Neural cell (in vitro differentiated cells): ENCODE measurements at regions not wholly inside any gene's neighbourhood (a gene's known extent, or its start where the extent isn't known, plus 50 kb on each side); places are given as distances from the start of the nearest gene placed in this dataset.

Experiments used
- H2AFZ ChIP-seq: fragments of 200-600, 300-800 bp; sonication (generic), shearing (Covaris generic); 2 replicates; pipeline ENCODE4 v1.6.0; 2014; ENCODE audit warnings: low read depth, mild to moderate bottlenecking, antibody characterized with exemption, low read length, moderate library complexity
- H3F3A ChIP-seq: fragments of 200-600 bp; shearing (Covaris generic); 2 replicates; pipeline ENCODE4 v1.6.1; 2016; ENCODE audit warnings: mild to moderate bottlenecking, moderate library complexity, mixed read lengths, antibody characterized with exemption, low read length; ENCODE audit not compliant: insufficient read depth, poor library complexity, severe bottlenecking
- H3K27ac ChIP-seq: fragments of 200-600, 300-800 bp; sonication (generic), shearing (Covaris generic); 2 replicates; pipeline ENCODE4 v1.5.1; 2014; ENCODE audit warnings: mild to moderate bottlenecking, low read length, moderate library complexity
- H3K27me3 ChIP-seq: fragments of 300-800, 200-600 bp; sonication (generic), shearing (Covaris generic); 2 replicates; pipeline ENCODE4 v1.6.0; 2014; ENCODE audit warnings: mild to moderate bottlenecking, low read depth, low read length, moderate library complexity; ENCODE audit not compliant: insufficient read depth
- H3K36me3 ChIP-seq: fragments of 300-800, 200-600 bp; sonication (generic), shearing (Covaris generic); 2 replicates; pipeline ENCODE4 v1.5.1; 2014; ENCODE audit warnings: mild to moderate bottlenecking, antibody characterized with exemption, low read length, moderate library complexity; ENCODE audit not compliant: insufficient read depth
- H3K4me2 ChIP-seq: fragments of 300-800, 200-600 bp; sonication (generic), shearing (Covaris generic); 2 replicates; pipeline ENCODE4 v1.6.0; 2014; ENCODE audit warnings: mild to moderate bottlenecking, low read length
- H3K4me3 ChIP-seq: fragments of 300-800, 200-600 bp; sonication (generic), shearing (Covaris generic); 2 replicates; pipeline ENCODE4 v1.5.1; 2014; ENCODE audit warnings: mild to moderate bottlenecking, low read length, moderate library complexity
- H3K79me2 ChIP-seq: fragments of 200-600 bp; shearing (Covaris generic); replicated peaks from 2 replicates; pipeline ENCODE4 v1.6.0; 2014; ENCODE audit warnings: mild to moderate bottlenecking, low read length, moderate library complexity; ENCODE audit not compliant: insufficient read depth
- H3K9ac ChIP-seq: fragments of 300-800, 200-600 bp; sonication (generic), shearing (Covaris generic); 2 replicates; pipeline ENCODE4 v1.6.1; 2016; ENCODE audit warnings: mild to moderate bottlenecking, low read length, mixed read lengths
- H3K9me2 ChIP-seq: fragments of 200-600 bp; shearing (Covaris generic); 2 replicates; pipeline ENCODE4 v1.6.1; 2016; ENCODE audit warnings: mild to moderate bottlenecking, low read length, mixed read lengths; ENCODE audit not compliant: insufficient read depth
- H3K9me3 ChIP-seq: fragments of 200-600, 300-800 bp; sonication (generic), shearing (Covaris generic); 2 replicates; pipeline ENCODE4 v1.6.1; 2016; ENCODE audit warnings: mild to moderate bottlenecking, mixed run types, low read length, moderate library complexity, mixed read lengths
- H4K20me1 ChIP-seq: fragments of 200-600 bp; shearing (Covaris generic); 2 replicates; pipeline ENCODE4 v1.6.1; 2016; ENCODE audit warnings: mild to moderate bottlenecking, mixed run types; ENCODE audit not compliant: insufficient read depth
- CTCF ChIP-seq: fragments of 450-650 bp; IDR thresholded peaks from 2 replicates; pipeline ENCODE4 v1.5.1; 2014; ENCODE audit warnings: antibody characterized with exemption, mild to moderate bottlenecking, moderate library complexity; ENCODE audit not compliant: poor library complexity, severe bottlenecking
- EP300 ChIP-seq: fragments of 450-650 bp; conservative IDR thresholded peaks from 2 replicates; pipeline ENCODE4 v1.6.1; 2014; ENCODE audit warnings: antibody characterized with exemption, mild to moderate bottlenecking, moderate library complexity; ENCODE audit not compliant: poor library complexity, severe bottlenecking
- EZH2 ChIP-seq: fragments of 200-600, 300-800 bp; shearing (Covaris generic), sonication (generic); IDR thresholded peaks from 2 replicates; pipeline ENCODE4 v1.6.1; 2014; ENCODE audit warnings: antibody characterized with exemption, low read length, borderline replicate concordance, mild to moderate bottlenecking; ENCODE audit not compliant: insufficient read depth, poor library complexity, severe bottlenecking
- MXI1 ChIP-seq: fragments of 450-650 bp; conservative IDR thresholded peaks from 2 replicates; pipeline ENCODE4 v1.6.1; 2014; ENCODE audit warnings: antibody characterized with exemption, mild to moderate bottlenecking; ENCODE audit not compliant: poor library complexity, severe bottlenecking
- POLR2AphosphoS5 ChIP-seq: IDR thresholded peaks from 2 replicates; pipeline ENCODE4 v1.6.1; 2012
- RAD21 ChIP-seq: fragments of 450-650 bp; conservative IDR thresholded peaks from 2 replicates; pipeline ENCODE4 v1.6.1; 2014; ENCODE audit warnings: antibody characterized with exemption, mild to moderate bottlenecking, moderate library complexity
- REST ChIP-seq: IDR thresholded peaks from 2 replicates; pipeline ENCODE4 v1.6.1; 2012; ENCODE audit warnings: borderline replicate concordance
- SMC3 ChIP-seq: fragments of 450-650 bp; conservative IDR thresholded peaks from 2 replicates; pipeline ENCODE4 v1.6.1; 2014; ENCODE audit warnings: antibody characterized with exemption, mild to moderate bottlenecking, moderate library complexity; ENCODE audit not compliant: poor library complexity
- TAF1 ChIP-seq: IDR thresholded peaks from 2 replicates; pipeline ENCODE4 v1.6.1; 2012; ENCODE audit warnings: low read depth

- H3K79me2 ChIP-seq = no peaks in the 10 kb centered on the region
- no peaks in the 10 kb centered on the region for H3K36me3 ChIP-seq
- no peak for TF ChIP-seq EP300
- no peak for TF ChIP-seq CTCF
- no peaks in the 10 kb centered on the region for H3K27me3 ChIP-seq
- no peaks in the 10 kb centered on the region for H3K9me2 ChIP-seq
- H2AFZ ChIP-seq = no peak overlapping the region
- H3K9ac ChIP-seq = no peak overlapping the region
- no peaks in the 10 kb centered on the region for H3K9me3 ChIP-seq
- no peaks in the 10 kb centered on the region for H3F3A ChIP-seq
- no peak overlapping the region for H3K4me3 ChIP-seq
- H4K20me1 ChIP-seq = no peaks in the 10 kb centered on the region
- no peak overlapping the region for H3K27ac ChIP-seq
- no peak overlapping the region for H3K4me2 ChIP-seq
Observed at GRCh38 chr16:79847569-79847968, 247.0 kb upstream of the MAF start.

- no peaks in the 10 kb centered on the region for H3F3A ChIP-seq
- no peaks in the 10 kb centered on the region for H3K9me3 ChIP-seq
- H3K9me2 ChIP-seq = no peaks in the 10 kb centered on the region
- H2AFZ ChIP-seq = no peak overlapping the region
- no peaks in the 10 kb centered on the region for H4K20me1 ChIP-seq
- TF ChIP-seq TAF1 (no peak), POLR2AphosphoS5 (no peak), RAD21 (no peak), EZH2 (no peak), MXI1 (no peak), CTCF (no peak), SMC3 (no peak), REST (no peak), EP300 (no peak)
- no peak overlapping the region for H3K4me3 ChIP-seq
- no peaks in the 10 kb centered on the region for H3K79me2 ChIP-seq
- no peaks in the 10 kb centered on the region for H3K36me3 ChIP-seq
- H3K27me3 ChIP-seq = no peaks in the 10 kb centered on the region
- H3K9ac ChIP-seq = no peak overlapping the region
- no peak overlapping the region for H3K27ac ChIP-seq
- H3K4me2 ChIP-seq = no peak overlapping the region
Observed at GRCh38 chr16:79847101-79847500, 246.6 kb upstream of the MAF start.
